ENCODE measurements at regions not wholly inside any gene's neighbourhood (a gene's known extent, or its start where the extent isn't known, plus 50 kb on each side); places are given as distances from the start of the nearest gene placed in this dataset.

GRCh38 chr1:168881656-168882260 lies 152.8 kb upstream of the DPT start:
- TF ChIP-seq EP300 (IDR thresholded peaks at IDR 0.05) (no peak), CTCF (IDR thresholded peaks at IDR 0.05) (no peak), POLR2A (IDR thresholded peaks at IDR 0.05) (no peak), POLR2AphosphoS5 (IDR thresholded peaks at IDR 0.05) (no peak)

Data from upper lobe of left lung (tissue), 4 donors.